HL-60 (cell line): ENCODE measurements at regions not wholly inside any gene's neighbourhood (a gene's known extent, or its start where the extent isn't known, plus 50 kb on each side); places are given as distances from the start of the nearest gene placed in this dataset.
"Not testable (repeated sequence)": the region's sequence is repeated elsewhere in the genome, so short reads cannot be mapped to it uniquely, and the experiment has no call there.

Experiments
- DNase-seq, 2 experiments: peaks; one replicate each; pipeline ENCODE4 v3.0.0-alpha.2; 2010 to 2020; ENCODE audit warnings: low read depth in 1 of 2, low spot score in 1 of 2
- H3K27ac ChIP-seq: fragments of 250-450 bp; sonication (Bioruptor Pico); replicated peaks from 2 replicates; pipeline ENCODE4 v1.5.1; 2020; ENCODE audit warnings: mild to moderate bottlenecking, moderate library complexity
- H3K27me3 ChIP-seq: fragments of 250-450 bp; sonication (Bioruptor Pico); 2 replicates; pipeline ENCODE4 v1.5.1; 2021; ENCODE audit warnings: mild to moderate bottlenecking, moderate library complexity; ENCODE audit not compliant: insufficient read depth, poor library complexity, severe bottlenecking
- H3K4me3 ChIP-seq: replicated peaks from 2 replicates; pipeline ENCODE4 v1.5.1; 2011; ENCODE audit warnings: mild to moderate bottlenecking, control low read depth, low read length; ENCODE audit not compliant: insufficient read depth
- POLR2AphosphoS5 ChIP-seq: IDR thresholded peaks from 2 replicates; pipeline ENCODE4 v1.6.1; 2012; ENCODE audit warnings: low read depth

DNA sequence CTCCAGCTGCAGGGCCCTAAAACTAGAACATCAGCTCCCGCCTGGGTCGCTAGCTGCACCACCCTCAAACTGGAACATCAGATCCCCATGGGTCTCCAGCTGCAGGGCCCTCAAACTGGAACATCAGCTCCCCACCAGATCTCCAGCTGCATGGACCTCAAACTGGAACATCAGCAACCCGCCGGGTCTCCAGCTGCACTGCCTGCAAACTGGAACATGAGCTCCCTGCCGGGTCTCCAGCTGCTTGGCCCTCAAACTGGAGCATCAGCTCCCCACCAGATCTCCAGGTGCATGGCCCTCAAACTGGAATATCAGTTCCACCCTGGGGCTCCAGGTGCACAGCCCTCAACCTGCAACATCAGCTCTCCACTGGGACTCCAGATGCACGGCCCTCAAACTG, 82.7 kb downstream of the TFRC start:
- DNase-seq, H3K27me3 ChIP-seq, H3K27ac ChIP-seq, H3K4me3 ChIP-seq: not testable (repeated sequence)

DNA sequence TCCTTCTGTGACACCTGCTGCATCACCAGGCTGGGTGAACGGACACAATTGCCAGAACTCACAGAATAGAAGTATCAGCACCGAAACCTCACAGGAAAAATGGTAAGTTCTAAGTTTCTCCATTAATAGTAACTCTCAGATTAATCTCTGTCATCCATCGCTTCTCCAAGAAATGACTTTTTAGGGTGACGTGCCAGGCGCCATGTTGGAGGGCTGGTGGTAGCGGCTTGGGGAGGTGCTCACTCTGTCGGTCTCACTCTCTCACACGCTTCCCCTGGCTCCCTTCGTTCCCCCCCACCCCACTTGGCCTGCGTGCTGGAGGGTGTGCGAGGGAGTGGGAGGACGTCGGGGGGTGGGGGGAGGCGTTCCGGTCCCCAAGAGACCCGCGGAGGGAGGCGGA, 85.6 kb downstream of the TFRC start:
- not testable (repeated sequence) for H3K27me3 ChIP-seq, DNase-seq

DNA sequence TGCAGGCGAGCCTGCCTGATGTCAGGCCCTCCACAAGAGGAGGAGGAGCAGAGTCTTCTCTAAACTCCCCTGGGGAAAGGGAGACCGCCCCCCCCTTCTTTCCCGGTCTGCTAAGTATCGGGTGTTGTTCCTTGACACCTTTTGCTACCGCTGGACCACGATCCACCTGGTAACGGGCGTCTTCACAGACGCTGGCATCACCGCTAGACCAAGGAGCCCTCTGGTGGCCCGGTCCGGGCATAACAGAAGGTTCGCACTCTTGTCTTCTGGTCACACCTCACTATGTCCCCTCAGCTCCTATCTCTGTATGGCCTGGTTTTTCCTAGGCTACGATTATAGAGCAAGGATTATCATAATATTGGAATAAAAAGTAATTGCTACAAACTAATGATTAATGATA, 86.0 kb upstream of the TNK2 start:
- H3K4me3 ChIP-seq, H3K27me3 ChIP-seq, H3K27ac ChIP-seq: not testable (repeated sequence)
- peak in 1 of 2 experiments; percentile 68 for DNase-seq

More for the DNA sequence above, 85.6 kb downstream of the TFRC start:
- not testable (repeated sequence) for H3K4me3 ChIP-seq, H3K27ac ChIP-seq

DNA sequence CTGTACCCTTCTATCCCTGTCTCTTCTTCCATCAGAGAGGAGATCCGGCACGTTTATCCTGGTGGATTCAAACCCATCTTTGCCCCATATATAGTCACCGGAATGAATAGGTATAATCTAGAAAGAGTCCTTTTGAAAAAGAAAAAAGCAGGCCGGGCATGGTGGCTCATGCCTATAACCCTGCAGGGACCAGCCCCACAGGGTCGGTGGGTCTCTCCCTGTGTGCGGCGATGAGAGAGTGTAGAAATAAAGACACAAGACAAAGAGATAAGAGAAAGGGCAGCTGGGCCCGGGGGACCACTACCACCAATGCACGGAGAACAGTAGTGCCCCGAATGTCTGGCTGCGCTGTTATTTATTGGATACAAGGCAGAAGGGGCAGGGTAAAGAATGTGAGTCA, 85.3 kb upstream of the TNK2 start:
- not testable (repeated sequence) for H3K27me3 ChIP-seq, H3K4me3 ChIP-seq, DNase-seq, H3K27ac ChIP-seq

DNA sequence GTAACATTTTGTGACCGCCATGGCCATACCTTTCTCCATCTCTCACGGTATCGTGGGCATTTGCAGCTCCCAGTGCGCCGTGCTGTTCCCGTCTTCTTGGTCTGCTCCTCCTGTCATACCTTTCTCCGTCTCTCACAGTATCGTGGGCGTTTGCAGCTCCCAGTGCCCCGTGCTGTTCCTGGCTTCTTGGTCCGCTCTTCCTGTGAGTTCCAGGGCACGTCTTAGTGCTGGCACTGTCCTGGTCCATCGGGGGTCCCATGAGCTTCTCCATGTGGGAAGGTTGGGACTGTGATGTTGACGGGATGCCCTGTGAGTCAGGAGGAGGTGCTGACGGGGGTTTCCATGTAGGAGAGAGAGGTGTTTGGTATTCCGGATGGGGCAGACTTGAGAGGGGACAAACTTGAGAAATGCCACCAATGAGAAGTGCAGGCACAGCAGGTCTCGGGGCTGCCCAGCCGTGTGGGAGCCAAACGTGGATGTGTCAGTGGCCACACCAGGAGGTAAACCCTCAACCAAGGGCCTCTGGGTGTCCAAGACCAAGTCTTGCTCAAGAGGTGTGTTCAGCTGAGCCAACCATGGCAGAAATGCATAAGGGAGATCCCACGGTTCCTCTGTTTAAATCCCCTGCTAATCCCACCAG, 84.7 kb upstream of the TNK2 start:
- not testable (repeated sequence) for H3K4me3 ChIP-seq, DNase-seq, H3K27me3 ChIP-seq, H3K27ac ChIP-seq

DNA sequence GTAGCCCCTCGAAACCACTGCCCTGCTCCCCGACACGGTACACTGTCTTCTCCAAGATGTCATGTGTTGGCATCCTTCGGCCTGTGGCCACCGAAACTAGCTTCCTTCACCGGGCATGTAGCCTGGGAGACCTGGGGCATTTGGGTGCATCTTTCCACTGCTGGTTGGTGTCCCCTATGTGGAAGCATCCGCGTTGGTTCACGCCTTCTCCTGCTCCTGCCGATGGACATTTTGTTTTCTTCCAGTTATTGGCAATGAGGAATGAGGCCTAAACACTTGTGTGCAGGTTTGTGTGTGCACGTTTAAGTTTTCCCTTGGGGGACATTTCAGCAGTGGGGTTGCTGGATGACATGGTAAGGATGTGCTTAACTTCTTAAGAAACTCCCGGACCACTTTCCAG, 83.6 kb upstream of the TNK2 start:
- not testable (repeated sequence) for H3K27me3 ChIP-seq, DNase-seq, H3K4me3 ChIP-seq, H3K27ac ChIP-seq

DNA sequence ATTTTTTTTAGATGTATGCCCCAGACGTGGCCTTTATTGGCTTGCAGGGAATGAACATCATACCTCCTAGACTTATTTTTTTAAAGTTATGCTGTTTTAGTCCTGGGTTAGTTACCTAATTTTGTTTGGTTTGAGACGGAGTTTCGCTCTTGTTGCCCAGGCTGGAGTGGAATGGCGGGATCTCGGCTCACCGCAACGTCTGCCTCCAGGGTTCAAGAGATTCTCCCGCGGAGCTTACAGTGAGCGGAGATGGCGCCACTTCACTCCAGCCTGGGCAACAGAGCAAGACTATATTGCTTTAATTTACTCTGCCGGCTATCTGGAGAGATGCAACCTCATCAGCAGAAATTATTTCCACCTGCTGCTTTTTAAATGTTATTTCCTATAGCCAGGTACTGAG, 82.9 kb upstream of the TNK2 start:
- H3K4me3 ChIP-seq, H3K27me3 ChIP-seq, H3K27ac ChIP-seq, DNase-seq: not testable (repeated sequence)

DNA sequence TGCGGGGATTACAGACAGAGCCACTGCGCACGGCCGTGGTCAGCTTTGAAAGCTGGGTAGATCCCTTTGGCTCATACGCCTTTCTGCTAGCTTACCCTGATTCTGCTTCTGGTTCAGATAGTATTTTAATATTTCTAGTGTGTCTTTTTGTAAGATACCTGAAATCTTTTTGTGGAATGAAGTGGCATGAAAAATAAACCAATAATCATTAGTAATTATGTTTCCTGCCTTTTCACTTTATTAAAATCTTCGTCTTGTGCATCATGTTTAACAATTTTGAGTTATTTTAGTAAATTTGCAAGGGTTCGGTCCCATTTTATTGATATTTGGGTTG, 82.5 kb upstream of the TNK2 start:
- not testable (repeated sequence) for DNase-seq, H3K27me3 ChIP-seq, H3K27ac ChIP-seq
- H3K4me3 ChIP-seq = peak overlapping the region; percentile 66

DNA sequence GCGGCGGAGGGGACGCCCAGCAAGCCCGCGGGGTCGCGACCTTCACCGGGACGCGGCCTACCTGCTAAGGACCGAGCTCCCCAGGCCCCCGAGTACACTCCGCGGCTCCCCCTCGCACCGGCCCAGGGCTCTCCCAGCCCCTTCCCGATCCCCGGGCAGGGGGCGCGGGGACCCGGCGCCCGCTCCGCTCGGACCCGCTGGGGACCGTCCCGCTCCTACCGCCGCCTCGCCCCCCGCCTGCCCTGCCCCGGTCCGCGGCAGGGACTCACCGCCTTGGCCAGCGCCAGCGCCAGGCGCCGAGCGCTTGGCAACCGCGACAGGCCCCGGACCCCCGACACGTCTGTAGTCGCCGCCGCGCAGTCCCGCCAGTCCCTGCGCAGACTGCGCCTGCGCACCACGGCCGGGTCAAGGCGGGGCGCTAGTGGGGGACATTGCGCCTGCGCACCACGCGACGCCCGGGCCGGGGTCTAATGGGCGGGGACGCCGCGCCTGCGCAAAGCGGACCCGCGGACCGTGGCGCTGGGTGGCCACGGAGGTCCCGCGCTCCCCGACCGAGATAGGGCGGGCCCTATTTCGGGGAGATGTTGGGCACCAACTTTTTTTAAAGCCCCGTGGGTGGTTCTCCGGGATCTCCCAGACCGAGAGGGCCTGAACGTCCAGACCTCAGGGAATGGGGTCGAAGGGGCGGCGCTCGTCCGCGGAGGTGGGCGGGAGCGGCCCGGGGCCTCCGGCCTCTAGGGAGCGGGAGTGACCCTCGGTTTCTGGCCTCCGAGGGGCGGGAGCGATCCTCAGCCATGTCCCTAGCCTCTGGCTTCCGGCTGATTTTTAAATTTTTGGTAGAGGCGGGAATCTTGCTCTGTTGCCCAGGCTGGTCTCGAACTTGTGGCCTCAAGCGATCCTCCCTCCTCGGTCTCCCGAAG, 81.8 kb upstream of the TNK2 start:
- H3K27ac ChIP-seq = peak overlapping the region; percentile 37; the same call in 1 of the 2 replicates
- peak; percentile 56 to 89 for DNase-seq
- peak; percentile 35; the same call in 1 of the 2 replicates for TF ChIP-seq POLR2AphosphoS5
- H3K27me3 ChIP-seq = not testable (repeated sequence)
- peak overlapping the region; percentile 66 for H3K4me3 ChIP-seq

DNA sequence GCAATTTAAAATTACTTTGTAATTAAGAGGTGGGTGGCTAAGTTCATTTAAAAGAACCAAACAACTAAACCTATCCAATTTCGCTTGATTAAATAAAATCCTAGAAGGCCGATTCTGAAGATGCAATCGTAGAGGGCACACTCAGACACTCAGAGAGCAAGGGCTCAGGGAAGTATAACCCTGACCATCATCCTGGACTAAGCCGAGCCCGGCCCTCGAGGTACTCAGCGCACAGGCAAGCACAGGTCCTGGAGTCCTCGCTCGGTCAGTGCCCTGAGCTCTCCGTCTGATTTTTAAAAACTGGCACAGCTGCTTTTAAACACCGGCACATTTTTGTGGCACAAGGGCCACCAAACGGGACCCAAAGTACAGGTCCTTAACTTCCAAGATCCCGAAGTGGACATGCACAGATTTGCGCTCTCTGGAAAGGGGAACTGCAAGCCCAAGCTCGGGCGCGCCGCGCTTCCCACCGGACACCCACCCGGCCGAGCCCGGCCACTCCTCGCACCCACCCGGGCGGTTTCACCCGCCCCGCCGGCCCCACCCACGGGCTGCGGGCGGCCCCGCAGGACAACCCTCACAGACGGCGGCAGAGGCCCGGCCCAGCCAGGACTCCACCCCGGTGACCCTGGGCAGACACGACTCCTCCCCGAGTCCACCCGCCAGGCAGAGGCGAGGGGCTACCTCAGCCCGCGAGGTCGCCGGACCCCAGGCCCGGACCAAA, 81.0 kb upstream of the TNK2 start:
- peak overlapping the region; percentile 64 for H3K4me3 ChIP-seq
- not testable (repeated sequence) for DNase-seq, H3K27me3 ChIP-seq, H3K27ac ChIP-seq

DNA sequence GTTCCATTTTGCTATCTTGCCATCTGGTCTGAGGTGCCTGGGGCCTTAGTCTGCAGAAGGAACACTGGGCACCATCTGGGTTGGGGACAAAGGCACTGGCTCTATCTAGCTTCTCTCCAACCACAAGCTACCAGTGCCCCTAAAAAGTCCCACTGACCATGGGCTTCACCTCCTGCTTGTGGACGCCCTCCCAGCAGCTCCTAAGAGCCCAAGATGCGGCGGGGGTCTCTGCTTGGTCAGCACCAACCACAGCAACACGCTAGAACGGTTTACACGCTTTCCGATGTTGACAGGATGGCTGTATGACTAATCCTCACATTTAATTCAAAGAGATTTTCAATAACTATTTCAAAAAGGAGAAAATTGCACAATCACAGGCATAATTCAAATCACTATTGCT, 80.4 kb upstream of the TNK2 start:
- H3K27ac ChIP-seq, DNase-seq: not testable (repeated sequence)

DNA sequence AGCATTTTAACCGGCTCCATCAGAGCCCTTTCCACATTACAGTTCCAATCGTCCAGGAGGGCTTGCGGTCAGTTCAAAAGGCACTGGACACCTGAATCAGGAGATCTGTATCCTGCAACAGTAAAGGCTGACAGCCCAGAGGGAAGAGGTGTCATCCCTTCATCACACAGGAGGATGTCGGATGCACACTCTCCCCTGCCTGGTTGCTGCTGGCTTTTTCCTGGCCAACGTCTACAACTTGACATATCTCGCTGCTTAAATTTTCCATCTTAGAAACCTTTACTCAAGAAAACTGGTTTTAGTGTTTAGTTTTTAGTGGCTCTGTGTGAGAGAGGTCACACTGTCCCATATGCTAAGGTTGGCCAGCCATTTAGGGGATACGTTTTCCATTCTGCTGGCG, 78.7 kb upstream of the TNK2 start:
- DNase-seq, H3K27ac ChIP-seq, H3K4me3 ChIP-seq, H3K27me3 ChIP-seq: not testable (repeated sequence)

More for the DNA sequence above, 80.4 kb upstream of the TNK2 start:
- H3K4me3 ChIP-seq, H3K27me3 ChIP-seq: not testable (repeated sequence)

DNA sequence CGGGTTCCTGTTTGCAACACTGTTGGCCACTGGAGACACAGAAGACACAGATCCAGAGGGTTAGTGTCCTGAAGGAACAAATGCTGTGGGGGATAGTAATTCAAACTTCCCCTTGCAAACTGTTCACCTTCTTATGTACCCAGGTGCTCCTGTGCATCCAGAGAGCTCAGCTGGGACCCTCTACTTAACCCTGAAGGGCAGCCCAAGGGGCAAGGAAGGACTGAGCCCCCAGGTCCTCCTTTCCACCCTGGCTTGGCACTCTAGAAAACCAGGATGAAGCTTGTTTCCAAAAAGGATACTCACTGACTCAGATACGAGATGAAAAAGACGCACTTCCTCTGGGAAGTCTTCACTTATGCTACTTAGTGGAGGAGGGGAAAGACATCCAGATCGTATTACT, 78.2 kb upstream of the TNK2 start:
- H3K27me3 ChIP-seq, H3K4me3 ChIP-seq, DNase-seq, H3K27ac ChIP-seq: not testable (repeated sequence)

DNA sequence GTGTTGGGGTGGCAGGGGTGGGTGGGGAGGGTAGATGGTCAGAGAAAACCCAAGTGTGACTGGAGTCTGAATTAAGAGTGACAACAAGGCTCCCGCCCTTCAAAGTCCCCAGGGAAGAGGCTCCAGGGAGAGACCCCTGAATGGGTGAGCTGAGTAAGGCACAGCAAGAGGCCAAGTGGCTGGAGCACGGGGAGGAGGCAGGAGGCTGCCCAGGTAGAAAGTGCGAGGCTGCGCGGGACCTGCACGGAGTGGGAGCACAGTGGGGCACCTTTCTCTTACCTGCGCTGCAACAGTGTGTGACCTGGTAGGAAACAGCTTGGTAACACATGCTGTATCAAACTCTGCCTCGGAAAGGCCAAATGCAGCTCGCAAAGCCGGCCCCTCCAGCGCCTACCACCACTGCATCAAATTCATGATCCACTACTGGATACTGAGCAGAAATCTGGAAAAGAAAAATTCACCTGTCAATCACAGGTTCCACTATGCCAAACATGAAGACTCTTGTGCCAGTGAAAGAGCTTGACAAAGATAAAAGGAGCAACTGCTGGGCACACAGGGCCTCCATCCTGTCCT, 77.1 kb upstream of the TNK2 start:
- not testable (repeated sequence) for DNase-seq, H3K27me3 ChIP-seq, H3K4me3 ChIP-seq, H3K27ac ChIP-seq
